NCI-H524 (cell line): ENCODE measurements at regions not wholly inside any gene's neighbourhood (a gene's known extent, or its start where the extent isn't known, plus 50 kb on each side); places are given as distances from the start of the nearest gene placed in this dataset.

ENCODE experiments used
- DNase-seq, 2 experiments: peaks; one replicate each; lab custom pipeline; 2025; lab: John Stamatoyannopoulos, UW

DNA sequence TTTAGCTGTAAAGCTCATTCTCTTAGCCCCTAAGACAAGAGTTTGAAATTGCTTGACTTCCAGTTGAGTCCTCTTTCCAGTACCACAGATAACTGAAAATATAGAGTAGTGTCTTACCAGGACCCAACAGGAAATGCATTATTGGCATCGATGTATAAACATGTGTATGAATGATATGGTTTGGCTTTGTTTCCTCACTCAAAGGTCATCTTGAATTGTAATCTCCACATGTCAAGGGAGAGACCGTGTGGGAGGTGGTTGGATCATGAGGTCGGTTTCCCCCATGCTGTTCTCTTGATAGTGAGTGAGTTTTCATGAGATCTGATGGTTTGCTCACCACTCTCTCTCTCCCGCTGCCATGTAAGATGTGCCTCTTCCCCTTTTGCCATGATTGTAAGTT lies 745.0 kb downstream of the TMEM182 start:
- DNase-seq: no peak

- no peak for DNase-seq
Measured at GRCh38 chr2:103512442-103512841, 750.6 kb downstream of the TMEM182 start.

GRCh38 chr2:103520547-103520946 lies 758.7 kb downstream of the TMEM182 start:
- DNase-seq: no peak

GRCh38 chr2:103525756-103526155 lies 763.9 kb downstream of the TMEM182 start:
- no peak for DNase-seq

- DNase-seq: no peak
Measured at GRCh38 chr2:103526757-103527156, 764.9 kb downstream of the TMEM182 start.

DNA sequence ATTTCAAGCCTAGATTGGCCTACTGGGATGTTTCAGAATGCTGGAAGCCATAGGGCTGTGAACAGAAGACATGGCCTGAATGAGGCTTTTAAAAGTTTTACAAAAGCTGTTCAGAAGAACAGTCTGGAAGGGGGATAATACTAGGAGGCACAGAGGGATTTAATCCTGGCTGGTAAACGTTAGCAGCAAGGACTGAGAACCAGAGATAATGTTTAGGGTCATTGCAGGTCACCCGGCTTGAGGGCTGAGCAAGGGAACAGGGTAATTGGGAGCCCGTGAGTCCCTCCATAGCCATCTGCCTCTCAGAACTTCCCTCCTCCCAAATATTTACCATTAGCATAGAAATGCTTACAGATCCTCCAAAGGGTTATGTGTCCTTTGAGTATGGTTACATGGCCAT lies 765.4 kb downstream of the TMEM182 start:
- DNase-seq: no peak

DNA sequence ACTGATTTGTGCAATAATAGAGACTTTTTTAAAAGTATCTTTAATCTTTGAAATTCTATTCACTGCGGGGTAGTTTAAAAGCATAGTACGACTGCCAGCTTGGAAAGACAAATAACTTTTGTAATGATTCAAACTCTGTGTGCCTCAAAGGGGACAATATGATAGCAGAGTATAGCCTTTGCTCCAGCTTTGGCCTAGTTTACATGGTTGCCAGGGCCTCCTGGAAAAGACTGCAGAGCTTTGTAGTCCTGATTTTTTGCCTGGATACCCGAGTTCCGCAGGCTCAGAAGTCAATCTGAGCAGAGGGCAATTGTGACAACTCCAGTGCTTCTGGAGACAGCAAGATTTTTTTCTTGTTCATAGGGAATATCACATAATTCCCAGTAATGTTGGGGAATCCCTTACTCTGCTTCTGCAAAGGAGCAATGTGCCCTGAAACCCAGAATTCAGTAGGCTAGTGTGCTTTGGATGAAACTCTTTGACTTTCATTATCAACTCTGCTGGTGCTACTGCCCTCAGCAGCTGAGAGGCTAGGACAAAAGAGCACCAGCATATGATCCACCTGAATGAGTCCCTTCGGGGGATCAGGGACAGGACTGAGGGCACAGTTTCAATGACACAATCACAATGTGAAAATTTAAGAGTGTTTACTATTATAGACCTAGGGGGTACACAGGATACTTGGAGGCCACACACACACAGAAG lies 768.1 kb downstream of the TMEM182 start:
- no peak for DNase-seq

GRCh38 chr2:103552775-103553174 lies 790.9 kb downstream of the TMEM182 start:
- DNase-seq: no peak

GRCh38 chr2:103594823-103595222 lies 833.0 kb downstream of the TMEM182 start:
- peak in 1 of 2 experiments; percentile 21 for DNase-seq

GRCh38 chr2:103605071-103605780 lies 843.4 kb downstream of the TMEM182 start:
- peak; percentile 44 to 76 for DNase-seq

DNA sequence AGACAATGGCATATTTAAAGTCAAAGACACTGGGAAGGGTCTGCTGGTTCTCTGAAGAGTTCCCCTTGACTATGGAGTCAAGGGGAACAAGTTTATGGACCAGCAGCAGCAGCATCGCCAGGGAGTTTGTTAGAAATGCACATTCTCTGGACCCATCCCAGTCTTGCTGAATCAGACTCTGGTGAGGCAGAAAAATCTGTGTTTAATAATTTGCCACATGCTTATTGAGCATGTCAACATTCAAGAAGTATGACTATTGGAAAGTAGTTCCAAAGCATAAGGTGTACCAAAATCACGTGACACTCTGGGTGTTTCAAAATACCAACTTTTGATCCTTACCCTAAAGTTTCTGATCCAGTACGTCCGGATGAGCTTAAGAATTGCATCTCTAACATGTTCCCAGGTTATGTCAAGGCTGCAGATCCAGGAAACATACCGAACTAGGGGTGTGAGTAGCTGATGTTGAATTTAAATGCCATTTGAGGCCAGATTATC lies 853.8 kb downstream of the TMEM182 start:
- DNase-seq: no peak

GRCh38 chr2:103616891-103617290 lies 855.1 kb downstream of the TMEM182 start:
- no peak for DNase-seq

- no peak for DNase-seq
Measured at GRCh38 chr2:103618112-103618511, 856.3 kb downstream of the TMEM182 start.

GRCh38 chr2:103627301-103627700 lies 865.5 kb downstream of the TMEM182 start:
- no peak for DNase-seq

DNA sequence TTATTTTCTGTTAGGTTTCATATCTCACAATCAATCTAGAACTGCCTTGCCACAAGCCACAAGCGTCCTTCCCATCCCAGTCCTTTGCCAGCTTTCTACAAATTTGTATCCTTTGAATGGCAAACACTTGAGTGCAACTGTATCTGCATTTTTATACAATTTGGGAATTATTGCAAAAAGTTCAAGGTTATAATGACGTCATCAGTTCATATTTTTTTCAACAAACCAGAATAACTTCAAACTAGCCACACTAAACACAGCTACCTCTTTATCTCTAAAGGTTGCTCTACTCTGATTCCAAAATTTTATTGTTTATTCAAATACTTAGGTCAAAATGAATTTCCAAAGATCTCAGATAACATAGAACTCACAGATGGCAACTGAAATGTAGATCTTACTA lies 877.1 kb downstream of the TMEM182 start:
- DNase-seq: no peak

- DNase-seq: no peak
Measured at GRCh38 chr2:103656558-103656957, 894.7 kb downstream of the TMEM182 start.

GRCh38 chr2:103660519-103660918 lies 898.7 kb downstream of the TMEM182 start:
- DNase-seq: no peak

DNA sequence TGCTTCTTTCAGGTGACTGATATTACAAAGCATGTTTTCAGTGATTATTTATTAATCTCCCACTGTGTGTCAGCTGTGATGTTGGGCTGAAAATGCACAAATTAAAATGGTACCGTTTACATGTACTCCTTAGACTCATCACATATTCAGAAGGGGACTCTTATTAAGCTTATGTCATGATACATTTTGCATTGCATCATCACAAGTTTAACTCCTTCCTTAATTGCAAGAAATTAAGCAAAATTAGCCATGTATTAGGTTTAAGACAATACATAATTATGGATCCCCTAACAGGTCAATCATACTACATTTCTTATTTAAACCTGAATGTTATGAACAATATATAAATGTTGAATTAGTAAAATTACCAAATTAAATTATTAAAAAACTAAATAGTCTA lies 899.1 kb downstream of the TMEM182 start:
- DNase-seq: no peak

- no peak for DNase-seq
Measured at GRCh38 chr2:103664690-103665089, 902.9 kb downstream of the TMEM182 start.

DNA sequence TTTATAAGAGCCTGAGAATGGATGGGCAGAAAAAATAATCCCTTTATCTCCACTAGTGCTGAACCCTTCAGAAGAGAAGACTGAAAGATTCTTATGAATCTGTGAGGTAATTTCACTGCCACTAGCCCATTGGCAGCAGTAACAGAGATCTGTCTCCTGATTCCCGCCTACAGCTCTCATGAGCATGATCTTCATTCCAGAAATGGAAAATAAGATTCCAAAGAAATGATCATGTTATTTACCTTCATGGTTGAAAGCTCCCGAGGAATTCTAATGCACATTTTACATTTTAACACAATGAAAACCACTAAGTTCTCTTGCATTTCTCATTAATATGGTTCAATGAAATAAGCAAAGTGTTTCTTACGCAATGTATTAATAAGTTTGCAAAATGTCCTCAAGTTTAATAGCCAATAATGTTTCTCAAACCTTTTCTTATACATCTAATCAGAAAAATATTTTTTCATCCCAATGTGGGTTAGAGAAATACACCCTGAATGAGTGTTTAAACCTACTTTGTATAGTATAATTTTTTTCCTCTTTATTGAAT lies 905.6 kb downstream of the TMEM182 start:
- no peak for DNase-seq

DNA sequence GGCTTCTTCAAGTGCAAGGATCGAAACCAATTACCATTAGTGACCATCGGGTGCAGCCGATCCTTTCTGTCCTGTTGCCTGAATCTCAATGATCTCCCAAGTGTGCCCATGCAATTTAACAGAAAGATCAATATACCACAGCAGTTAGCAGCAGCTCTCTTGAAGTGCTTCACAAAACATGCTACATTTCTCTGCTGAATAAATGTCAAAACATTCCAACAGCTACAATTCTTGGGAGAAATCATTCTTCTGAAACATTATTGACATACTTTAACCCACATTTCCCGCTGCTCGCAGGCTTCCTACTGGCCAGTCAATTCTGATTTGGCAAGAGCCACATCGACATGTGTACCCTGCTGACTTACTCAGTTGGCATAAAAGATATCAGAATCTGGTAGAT lies 907.7 kb downstream of the TMEM182 start:
- DNase-seq: no peak
